H1 (cell line): ENCODE measurements at regions not wholly inside any gene's neighbourhood (a gene's known extent, or its start where the extent isn't known, plus 50 kb on each side); places are given as distances from the start of the nearest gene placed in this dataset.

Source experiments
- CTCF ChIA-PET: fragments of 300-600 bp; sonication (Branson Sonifier 250); formaldehyde crosslinking; loops from one replicate; lab custom pipeline; 2021; ENCODE audit not compliant: partially characterized antibody; lab: Charles Lee
- POLR2A ChIA-PET: fragments of 300-600 bp; sonication (Branson Sonifier 250); formaldehyde crosslinking; loops from one replicate; lab custom pipeline; 2021; ENCODE audit warnings: inconsistent platforms; ENCODE audit not compliant: partially characterized antibody; lab: Charles Lee
- DNase-seq, 2 experiments: peaks; one replicate each; pipeline versions ENCODE4 v3.0.0 to v3.0.0-alpha.2; 2010 to 2022; ENCODE audit warnings: low spot score in 2 of 2, low read depth in 1 of 2, mixed read lengths in 1 of 2
- FAIRE-seq: peaks from 2 replicates; lab custom pipeline; 2011; peaks lifted over from hg19 to GRCh38; lab: Jason Lieb, UNC
- H2AFZ ChIP-seq: 2 replicates; pipeline ENCODE4 v1.8.1; 2012; ENCODE audit warnings: low read length, inconsistent platforms
- H2AK5ac ChIP-seq: 2 replicates; pipeline ENCODE4 v1.6.1; 2013; ENCODE audit warnings: low read depth, low read length
- H2BK120ac ChIP-seq: replicated peaks from 2 replicates; pipeline ENCODE3; 2013; ENCODE audit warnings: low read depth, low read length, inconsistent platforms
- H2BK12ac ChIP-seq: 2 replicates; pipeline ENCODE4 v1.6.1; 2013; ENCODE audit warnings: low read depth, low read length
- H2BK15ac ChIP-seq: 2 replicates; pipeline ENCODE4 v1.6.1; 2013; ENCODE audit warnings: low read length
- H2BK20ac ChIP-seq: 2 replicates; pipeline ENCODE4 v1.6.1; 2013; ENCODE audit warnings: low read length
- H2BK5ac ChIP-seq: 2 replicates; pipeline ENCODE4 v1.6.1; 2013; ENCODE audit warnings: low read depth, low read length
- H3K14ac ChIP-seq: 2 replicates; pipeline ENCODE4 v1.6.1; 2013; ENCODE audit warnings: inconsistent platforms; ENCODE audit not compliant: insufficient read length
- H3K18ac ChIP-seq: 2 replicates; pipeline ENCODE4 v1.6.1; 2013; ENCODE audit warnings: low read length; ENCODE audit errors: extremely low read depth
- H3K23ac ChIP-seq: 2 replicates; pipeline ENCODE4 v1.6.1; 2013; ENCODE audit warnings: inconsistent platforms; ENCODE audit not compliant: insufficient read length
- H3K23me2 ChIP-seq: 2 replicates; pipeline ENCODE4 v1.6.1; 2013; ENCODE audit warnings: low read depth, low read length
- H3K27ac ChIP-seq: 2 replicates; pipeline ENCODE4 v1.6.1; 2011; ENCODE audit warnings: low read depth, low read length, inconsistent platforms
- H3K27me3 ChIP-seq, 4 experiments: replicated peaks in 1 of 4; 1 replicate in 1 of 4; 2 replicates in 3 of 4; pipeline versions ENCODE4 v1.6.1 to v1.8.1; 2011 to 2013; ENCODE audit warnings: low read length in 3 of 4, mild to moderate bottlenecking in 3 of 4, inconsistent platforms in 2 of 4, mixed read lengths in 2 of 4, moderate library complexity in 1 of 4; ENCODE audit not compliant: control insufficient read depth in 3 of 4, insufficient read depth in 3 of 4; ENCODE audit errors: extremely low read depth in 1 of 4
- H3K36me3 ChIP-seq, 4 experiments: 2 replicates each; pipeline versions ENCODE4 v1.6.1 to v1.8.1; 2011 to 2013; ENCODE audit warnings: mild to moderate bottlenecking in 4 of 4, low read length in 3 of 4, moderate library complexity in 2 of 4, control low read depth in 1 of 4, inconsistent platforms in 1 of 4; ENCODE audit not compliant: insufficient read depth in 4 of 4, control insufficient read depth in 2 of 4
- H3K4ac ChIP-seq: replicated peaks from 2 replicates; pipeline ENCODE3; 2013; ENCODE audit warnings: low read length, low read depth, mixed read lengths, inconsistent platforms; ENCODE audit not compliant: insufficient read length
- H3K4me1 ChIP-seq, 4 experiments: replicated peaks in 1 of 4; 1 replicate in 1 of 4; 2 replicates in 3 of 4; pipeline versions ENCODE4 v1.6.1 to v1.8.1; 2011 to 2013; ENCODE audit warnings: low read length in 3 of 4, inconsistent platforms in 2 of 4, mixed read lengths in 1 of 4; ENCODE audit not compliant: insufficient read depth in 4 of 4, control insufficient read depth in 3 of 4
- H3K4me2 ChIP-seq, 2 experiments: 2 replicates each; pipeline versions ENCODE4 v1.6.1 to v1.8.1; 2011 to 2013; ENCODE audit warnings: low read depth in 2 of 2, low read length in 2 of 2, control low read depth in 1 of 2, inconsistent platforms in 1 of 2, mild to moderate bottlenecking in 1 of 2; ENCODE audit not compliant: insufficient read depth in 1 of 2
- H3K4me3 ChIP-seq, 4 experiments: fragments of 200-600, 300-600 bp in 1 of 4; sonication (generic), shearing (Covaris generic), sonication (Bioruptor Twin) in 1 of 4; 2 replicates each; pipeline versions ENCODE4 v1.5.1 to v1.8.1; 2011 to 2016; ENCODE audit warnings: low read length in 4 of 4, low read depth in 3 of 4, control low read depth in 2 of 4, inconsistent platforms in 2 of 4, mild to moderate bottlenecking in 2 of 4, mixed read lengths in 1 of 4, moderate library complexity in 1 of 4; ENCODE audit not compliant: insufficient read depth in 2 of 4; ENCODE audit errors: extremely low read depth in 1 of 4
- H3K56ac ChIP-seq: replicated peaks from 2 replicates; pipeline ENCODE3; 2013; ENCODE audit warnings: low read depth, mild to moderate bottlenecking, mixed read lengths, low read length, inconsistent platforms; ENCODE audit not compliant: insufficient read length
- H3K79me1 ChIP-seq: 2 replicates; pipeline ENCODE4 v1.6.1; 2013; ENCODE audit warnings: low read depth, low read length, control low read depth
- H3K79me2 ChIP-seq, 2 experiments: 2 replicates each; pipeline versions ENCODE4 v1.6.1 to v1.8.1; 2012 to 2013; ENCODE audit warnings: low read length in 2 of 2, mild to moderate bottlenecking in 2 of 2, inconsistent platforms in 1 of 2; ENCODE audit not compliant: insufficient read depth in 2 of 2, control insufficient read depth in 1 of 2
- H3K9ac ChIP-seq, 4 experiments: replicated peaks in 1 of 4; 1 replicate in 1 of 4; 2 replicates in 3 of 4; pipeline versions ENCODE4 v1.6.1 to v1.8.1; 2011 to 2013; ENCODE audit warnings: low read depth in 3 of 4, low read length in 3 of 4, control low read depth in 2 of 4, mild to moderate bottlenecking in 2 of 4, moderate library complexity in 2 of 4, inconsistent platforms in 1 of 4; ENCODE audit errors: extremely low read depth in 1 of 4
- H3K9me3 ChIP-seq, 2 experiments: 2 replicates each; pipeline versions ENCODE4 v1.6.1 to v1.8.1; 2012 to 2013; ENCODE audit warnings: mild to moderate bottlenecking in 2 of 2, moderate library complexity in 2 of 2, control low read depth in 1 of 2, inconsistent platforms in 1 of 2, low read depth in 1 of 2, low read length in 1 of 2, mixed read lengths in 1 of 2; ENCODE audit not compliant: insufficient read depth in 2 of 2
- H4K20me1 ChIP-seq, 2 experiments: replicated peaks in 1 of 2; 2 replicates each; pipeline versions ENCODE3 to v1.8.1; 2011 to 2013; ENCODE audit warnings: inconsistent platforms in 2 of 2, low read length in 2 of 2, mild to moderate bottlenecking in 1 of 2; ENCODE audit not compliant: insufficient read depth in 2 of 2, control insufficient read depth in 1 of 2
- H4K5ac ChIP-seq: 2 replicates; pipeline ENCODE4 v1.6.1; 2013; ENCODE audit warnings: low read length, low read depth, mixed read lengths, inconsistent platforms; ENCODE audit not compliant: insufficient read length
- H4K8ac ChIP-seq: 2 replicates; pipeline ENCODE4 v1.8.0; 2013; ENCODE audit warnings: mild to moderate bottlenecking, moderate library complexity, low read length, inconsistent platforms; ENCODE audit not compliant: insufficient read depth; ENCODE audit errors: extremely low read depth
- H4K91ac ChIP-seq: replicated peaks from 2 replicates; pipeline ENCODE3; 2013; ENCODE audit warnings: low read length, mixed read lengths, inconsistent platforms; ENCODE audit not compliant: insufficient read length
- ATF3 ChIP-seq: IDR thresholded peaks from 2 replicates; pipeline ENCODE4 v1.6.1; 2011; ENCODE audit warnings: low read depth, mild to moderate bottlenecking, low read length; ENCODE audit not compliant: insufficient read depth
- CHD1 ChIP-seq: IDR thresholded peaks from 2 replicates; pipeline ENCODE4 v1.6.1; 2012; ENCODE audit warnings: low read depth, low read length, improper control_type of control experiment
- CTBP2 ChIP-seq: IDR thresholded peaks from 2 replicates; pipeline ENCODE4 v1.7.0; 2011; ENCODE audit warnings: borderline replicate concordance, mild to moderate bottlenecking, moderate library complexity, mixed read lengths, low read length; ENCODE audit not compliant: insufficient read depth, insufficient read length
- EGR1 ChIP-seq: IDR thresholded peaks from 2 replicates; pipeline ENCODE4 v1.6.1; 2011; ENCODE audit warnings: low read depth, low read length, borderline replicate concordance
- GABPA ChIP-seq: IDR thresholded peaks from 2 replicates; pipeline ENCODE4 v1.6.1; 2011; ENCODE audit warnings: mild to moderate bottlenecking, low read length, moderate library complexity, borderline replicate concordance; ENCODE audit not compliant: insufficient read depth
- JUN ChIP-seq: IDR thresholded peaks from 2 replicates; pipeline ENCODE4 v1.6.1; 2011; ENCODE audit warnings: low read depth, mild to moderate bottlenecking, improper control_type of control experiment, low read length
- SIRT6 ChIP-seq: IDR thresholded peaks from one replicate; pipeline ENCODE4 v1.7.1; 2012; ENCODE audit warnings: low read length, inconsistent platforms

GRCh38 chr21:27202301-27202700, 235.4 kb upstream of the ADAMTS5 start:
- no peak overlapping the region for H2AK5ac ChIP-seq
- TF ChIP-seq GABPA (no peak), SIRT6 (no peak), EGR1 (no peak), CHD1 (no peak), CTBP2 (no peak), JUN (no peak), ATF3 (no peak)
- no peak overlapping the region for H4K5ac ChIP-seq
- no peak overlapping the region for H2AFZ ChIP-seq
- POLR2A ChIA-PET = no interaction called here
- H3K79me2 ChIP-seq = no peaks in the 10 kb centered on the region
- no peaks in the 10 kb centered on the region for H4K20me1 ChIP-seq
- H3K23me2 ChIP-seq = no peaks in the 10 kb centered on the region
- no peak overlapping the region for H2BK5ac ChIP-seq
- H2BK20ac ChIP-seq = no peak overlapping the region
- H3K23ac ChIP-seq = no peak overlapping the region
- H2BK15ac ChIP-seq = no peak overlapping the region
- H3K4me3 ChIP-seq = no peak overlapping the region
- CTCF ChIA-PET = interaction anchor here (0.6 kb wide), 1 partner anchor 32 kb away, joined by 3 read pairs; no protein-coding TSS in a partner anchor
- no peak overlapping the region for H2BK12ac ChIP-seq
- FAIRE-seq (no peak), DNase-seq (no peak)
- H3K36me3 ChIP-seq = no peaks in the 10 kb centered on the region
- no peak overlapping the region for H2BK120ac ChIP-seq
- H3K18ac ChIP-seq = no peak overlapping the region
- no peak overlapping the region for H3K4me2 ChIP-seq
- H3K4me1 ChIP-seq = no peaks in the 10 kb centered on the region; a peak in 1 of 7 replicates
- no peaks in the 10 kb centered on the region for H3K27me3 ChIP-seq
- H3K9ac ChIP-seq = no peak overlapping the region
- H3K27ac ChIP-seq = no peak overlapping the region
- H3K14ac ChIP-seq = no peak overlapping the region
- no peaks in the 10 kb centered on the region for H3K9me3 ChIP-seq
- H3K4ac ChIP-seq = no peak overlapping the region
- no peak overlapping the region for H3K56ac ChIP-seq
- H3K79me1 ChIP-seq = no peaks in the 10 kb centered on the region
- no peak overlapping the region for H4K91ac ChIP-seq
- no peak overlapping the region for H4K8ac ChIP-seq
